GM18507 (cell line): ENCODE measurements at regions not wholly inside any gene's neighbourhood (a gene's known extent, or its start where the extent isn't known, plus 50 kb on each side); places are given as distances from the start of the nearest gene placed in this dataset.

Experiments used
- DNase-seq: peaks from one replicate; pipeline ENCODE4 v3.0.0; 2011; ENCODE audit warnings: low read depth; ENCODE audit not compliant: insufficient read length; ENCODE audit errors: extremely low spot score
- FAIRE-seq: peaks from 2 replicates; lab custom pipeline; 2011; peaks lifted over from hg19 to GRCh38; lab: Jason Lieb, UNC

DNA sequence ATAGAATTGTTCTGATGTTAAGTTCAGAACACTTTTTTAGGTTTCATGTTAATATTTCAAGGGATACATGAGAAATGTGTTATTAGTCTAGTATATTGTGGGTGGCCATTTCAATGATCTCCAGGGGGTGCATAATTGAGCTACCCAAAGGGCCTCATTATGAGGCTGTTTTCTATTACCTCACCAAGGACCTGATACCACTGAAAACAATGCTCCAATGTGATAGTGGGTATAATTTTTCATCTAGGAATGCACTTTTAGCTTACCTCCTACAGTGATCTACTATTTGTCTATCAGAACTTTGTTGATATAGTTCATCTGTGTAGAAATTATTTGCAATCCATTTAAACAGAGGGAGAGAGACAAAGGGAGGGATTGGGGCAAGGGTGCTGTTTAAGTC lies 106.8 kb upstream of the HS3ST5 start:
- no peak for DNase-seq
- no peak for FAIRE-seq

DNA sequence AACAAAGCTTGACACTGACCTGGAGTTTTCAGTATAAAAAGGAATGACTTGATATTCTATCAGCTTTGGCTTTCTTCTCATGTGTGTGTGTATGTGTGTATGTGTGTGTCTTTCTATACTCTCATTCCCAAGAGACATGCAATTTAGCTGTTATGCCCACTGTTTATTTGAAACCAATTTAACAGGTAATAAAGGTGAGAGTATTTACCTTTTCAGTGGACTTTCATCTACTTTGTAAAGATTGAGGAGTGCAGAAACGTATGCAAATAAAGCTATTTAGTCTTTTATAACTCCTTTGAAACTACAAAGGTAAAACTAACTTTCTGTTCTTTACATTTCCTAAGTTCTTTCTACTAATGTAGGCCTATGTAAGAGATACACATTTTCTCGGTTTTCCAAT lies 103.5 kb upstream of the HS3ST5 start:
- FAIRE-seq: no peak
- no peak for DNase-seq

DNA sequence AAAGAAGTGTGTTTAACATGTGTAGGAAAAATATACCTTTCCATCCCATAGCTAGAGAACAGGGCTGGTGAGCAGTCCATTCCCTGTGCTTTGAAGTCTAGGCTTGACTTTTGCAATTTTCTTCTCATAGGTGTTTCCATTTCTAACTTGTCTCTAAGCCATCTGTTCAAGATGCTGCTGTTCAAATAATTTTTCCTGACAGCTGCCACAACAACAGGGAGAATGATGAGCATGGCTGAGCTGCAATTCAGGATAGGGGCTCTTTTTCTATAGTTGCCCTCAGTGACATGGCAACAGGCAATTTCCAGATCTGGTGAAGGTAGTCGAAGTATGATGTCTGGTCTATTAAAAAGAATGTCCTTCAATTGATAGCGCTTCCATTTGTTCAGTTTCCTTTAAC lies 103.0 kb upstream of the HS3ST5 start:
- DNase-seq: no peak
- no peak for FAIRE-seq

DNA sequence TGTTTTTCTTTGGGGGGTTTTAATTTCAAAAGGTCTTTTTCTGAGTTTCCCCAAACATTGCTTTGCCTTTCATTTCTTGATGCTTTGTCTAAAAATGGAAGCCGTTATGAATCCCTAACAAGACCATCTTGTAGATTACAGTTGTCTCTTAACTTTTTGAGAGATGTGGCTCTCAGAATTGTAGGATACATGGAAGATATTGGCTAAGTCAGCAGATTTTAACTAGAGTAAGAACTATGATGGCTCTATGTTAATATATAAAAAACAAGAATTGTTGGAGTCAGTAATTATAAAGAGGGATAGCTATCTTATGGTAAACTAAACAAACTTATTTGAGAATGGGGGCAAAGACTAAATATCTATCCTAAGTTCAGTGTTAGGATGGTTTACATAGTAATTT lies 96.6 kb upstream of the HS3ST5 start:
- DNase-seq (no peak), FAIRE-seq (no peak)

DNA sequence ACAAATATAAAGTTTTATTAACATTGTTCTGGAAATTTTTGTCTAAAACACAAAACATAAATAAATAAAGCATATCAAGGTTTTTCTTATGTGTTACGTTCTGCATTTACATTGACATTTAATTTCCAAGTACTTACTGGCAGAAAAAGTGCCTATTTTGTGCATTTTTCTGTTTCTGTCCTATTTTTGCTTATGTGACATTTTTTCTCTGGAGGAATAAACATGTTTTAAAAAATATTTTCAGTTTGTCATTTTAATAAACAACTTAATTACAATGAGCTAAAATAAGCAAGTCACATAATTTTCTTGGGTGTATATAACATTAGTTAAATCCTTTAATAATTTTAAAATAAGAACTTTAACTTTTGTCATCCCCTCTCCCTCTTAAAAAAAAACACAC lies 94.4 kb upstream of the HS3ST5 start:
- DNase-seq (no peak), FAIRE-seq (no peak)

DNA sequence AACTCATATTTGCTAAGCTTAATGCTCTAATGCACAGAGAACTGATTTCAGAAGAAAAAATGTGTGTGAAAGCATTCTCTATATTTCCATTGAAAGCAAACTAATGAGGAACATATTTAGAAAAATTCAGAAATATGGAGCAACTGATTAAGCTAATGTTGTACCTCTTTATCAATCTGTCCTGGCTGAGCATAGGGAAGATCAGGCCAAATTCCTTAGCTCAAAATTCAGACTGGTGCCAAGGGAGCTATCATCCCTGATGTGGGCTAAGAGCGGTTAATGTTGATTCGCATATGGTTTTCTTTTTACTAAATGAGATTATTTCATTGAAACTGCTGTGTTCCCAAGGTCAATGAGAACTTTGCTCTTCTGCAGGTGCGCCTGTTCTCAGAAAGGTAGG lies 93.9 kb upstream of the HS3ST5 start:
- no peak for FAIRE-seq

DNA sequence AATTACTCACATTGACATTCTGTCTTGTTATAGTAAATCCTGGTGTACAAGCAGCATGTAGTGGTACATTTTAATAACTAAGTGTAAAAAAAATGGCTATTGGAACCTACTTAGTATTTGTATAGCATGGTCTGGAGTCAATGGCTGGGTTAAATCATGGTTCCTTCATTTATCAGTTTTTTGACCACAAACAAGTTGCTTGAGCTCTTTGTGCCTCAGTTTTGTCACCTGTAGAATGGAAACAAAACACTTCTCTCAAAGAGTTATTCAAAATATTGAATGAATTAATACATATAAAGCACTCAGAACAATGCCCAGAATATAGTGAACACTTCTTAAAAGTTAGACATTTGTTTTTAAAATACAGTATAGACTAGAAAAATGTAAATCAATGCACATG lies 93.2 kb upstream of the HS3ST5 start:
- DNase-seq (no peak), FAIRE-seq (no peak)

More for the DNA sequence above, 93.9 kb upstream of the HS3ST5 start:
- DNase-seq: no peak

DNA sequence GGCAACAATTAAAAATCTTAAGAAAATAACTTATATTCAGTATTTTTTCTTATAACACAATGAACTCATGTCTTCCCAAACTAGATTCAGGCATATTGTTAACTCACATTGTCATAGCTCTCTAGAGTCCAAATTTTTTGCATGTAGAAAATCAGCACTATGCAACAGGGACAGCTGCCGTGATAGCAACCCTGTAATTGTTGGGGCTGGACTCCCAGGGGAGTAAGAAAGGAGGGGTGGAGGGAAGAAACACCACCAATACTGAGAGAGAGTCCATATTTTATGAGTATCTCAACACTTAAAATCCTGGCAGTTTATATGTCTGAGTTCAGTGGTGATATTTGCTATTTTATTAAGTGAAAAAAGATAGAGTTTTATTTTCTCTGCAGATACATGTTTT lies 89.6 kb upstream of the HS3ST5 start:
- DNase-seq (no peak), FAIRE-seq (no peak)

DNA sequence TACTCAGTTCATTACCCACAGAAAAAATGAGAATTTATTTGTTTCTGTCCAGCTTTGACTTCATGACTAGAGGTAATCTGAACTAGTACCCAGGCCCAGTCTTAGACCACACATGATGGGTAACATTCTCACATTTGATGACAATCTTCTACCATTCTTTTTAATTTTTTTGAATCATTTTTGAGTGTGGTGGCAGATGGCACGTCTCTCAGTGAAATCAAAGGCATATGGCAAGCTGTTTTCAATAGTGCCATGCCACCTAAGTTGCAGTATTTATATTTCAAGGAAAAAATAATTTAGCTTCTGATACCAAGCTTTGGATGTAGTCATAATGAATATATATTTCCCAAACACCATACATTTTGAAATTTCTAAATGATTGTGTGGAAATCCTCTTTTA lies 88.8 kb upstream of the HS3ST5 start:
- FAIRE-seq (no peak), DNase-seq (no peak)

DNA sequence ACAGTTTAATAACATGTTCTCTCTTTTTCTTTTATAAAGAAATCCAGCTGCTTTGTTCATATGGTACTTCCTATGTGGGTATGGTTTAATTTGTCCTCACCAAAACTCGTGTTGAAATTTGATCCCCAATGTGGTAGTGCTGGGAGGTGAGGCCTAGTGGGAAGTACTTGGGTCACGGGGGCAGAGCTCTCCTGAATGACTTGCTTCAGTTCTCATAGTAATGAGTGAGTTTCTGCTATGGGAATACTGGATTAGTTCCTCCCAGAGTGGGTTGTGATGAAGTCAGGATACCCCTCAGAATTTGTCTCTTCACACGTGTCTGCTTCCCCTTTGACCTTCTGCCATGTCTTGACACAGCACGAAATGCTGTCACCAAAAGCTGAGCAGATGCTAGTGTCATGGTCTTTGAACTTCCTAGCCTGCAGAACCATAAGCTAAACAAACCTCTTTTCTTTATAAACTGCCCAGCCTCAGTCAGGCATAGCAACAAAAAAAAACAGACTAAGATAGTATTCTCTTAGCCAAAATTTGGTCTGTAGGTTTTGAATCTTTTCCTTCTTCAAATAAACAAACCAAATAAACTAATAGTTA lies 87.8 kb upstream of the HS3ST5 start:
- FAIRE-seq (no peak), DNase-seq (no peak)

DNA sequence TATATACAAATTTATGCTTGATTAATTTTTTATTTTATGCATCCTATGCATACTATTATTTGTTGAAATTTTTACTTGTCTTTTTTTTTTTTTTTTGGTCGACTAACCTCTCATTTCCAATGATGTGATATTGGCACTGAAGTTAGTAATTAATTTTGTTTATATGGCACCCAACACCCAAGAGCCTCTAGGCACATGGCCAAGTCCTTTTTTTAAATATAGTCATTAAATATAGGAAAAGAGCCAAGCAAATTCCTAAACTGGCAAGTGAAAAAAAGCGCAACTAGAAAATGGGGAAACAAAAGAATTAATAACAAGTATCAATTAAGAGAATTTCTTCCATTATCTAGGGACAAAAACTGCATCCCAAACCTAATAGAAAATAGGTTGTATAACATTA lies 85.5 kb upstream of the HS3ST5 start:
- FAIRE-seq (no peak), DNase-seq (no peak)

DNA sequence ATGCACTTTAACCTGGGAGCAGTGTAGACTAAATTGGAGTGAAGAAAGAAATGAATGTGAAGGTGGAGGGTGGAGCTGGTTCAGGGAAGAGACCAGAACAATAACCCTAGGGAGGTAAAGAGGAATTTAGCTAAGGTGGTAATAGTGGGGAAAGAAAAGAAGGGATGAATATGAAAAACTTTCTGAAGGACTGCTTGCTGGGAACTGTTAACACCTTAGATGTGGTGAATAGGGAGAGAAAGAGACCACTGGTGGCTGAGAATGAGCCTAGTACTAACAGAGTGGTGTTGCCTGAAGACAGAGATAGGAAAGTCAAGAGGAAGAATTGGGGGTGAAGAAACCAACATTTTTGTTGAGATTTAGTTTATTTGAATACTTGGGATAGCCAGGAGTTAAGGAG lies 78.4 kb upstream of the HS3ST5 start:
- DNase-seq (no peak), FAIRE-seq (no peak)

DNA sequence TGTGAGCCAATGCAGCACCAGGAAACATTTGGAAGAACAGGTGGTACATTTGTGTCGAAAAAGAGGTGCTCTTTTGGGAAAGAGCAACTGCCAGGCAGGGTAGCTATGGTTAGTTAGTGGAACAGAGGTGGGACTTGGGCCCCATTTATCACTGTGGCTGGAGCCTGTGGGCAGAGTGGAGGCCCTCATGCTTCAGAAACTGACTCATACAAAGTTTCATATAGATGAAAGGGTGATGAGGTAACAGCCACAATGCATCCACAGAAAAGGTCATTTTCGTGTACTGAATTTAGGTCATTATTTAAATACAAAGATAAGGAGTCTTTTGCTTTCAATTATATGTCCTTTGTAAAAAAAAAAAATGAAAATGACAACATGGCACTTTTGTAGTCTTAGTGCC lies 76.4 kb upstream of the HS3ST5 start:
- DNase-seq (no peak), FAIRE-seq (no peak)

DNA sequence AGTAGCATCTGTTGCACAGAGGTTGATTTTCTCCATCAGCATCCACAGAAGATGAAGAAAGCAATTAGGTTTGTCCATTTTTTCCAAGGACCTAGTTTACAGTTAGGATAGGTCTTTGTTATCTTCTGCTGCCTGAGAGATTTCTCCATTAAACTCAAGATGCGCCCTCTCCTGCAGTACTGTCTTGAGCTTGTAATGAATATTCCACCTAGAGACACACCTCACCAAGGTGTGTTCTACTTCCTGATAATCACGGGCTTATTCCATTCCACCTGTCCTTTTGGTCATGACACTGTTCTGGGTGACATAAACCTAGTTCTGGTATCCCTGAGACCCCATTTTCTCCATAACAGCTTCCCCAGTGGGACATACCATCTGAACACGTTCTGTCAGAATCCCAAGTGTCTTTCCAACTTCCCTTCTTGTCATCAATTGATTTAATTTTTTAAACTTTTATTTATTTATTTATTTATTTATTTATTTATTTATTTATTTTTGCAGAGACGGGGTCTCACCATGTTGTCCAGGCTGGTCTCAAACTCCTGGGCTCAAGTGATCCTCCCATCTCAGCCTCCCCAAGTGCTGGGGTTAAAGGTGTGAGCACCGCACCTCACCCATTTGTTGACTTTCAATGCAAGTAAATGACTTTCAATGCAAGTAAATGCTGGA lies 75.6 kb upstream of the HS3ST5 start:
- DNase-seq (no peak), FAIRE-seq (no peak)

DNA sequence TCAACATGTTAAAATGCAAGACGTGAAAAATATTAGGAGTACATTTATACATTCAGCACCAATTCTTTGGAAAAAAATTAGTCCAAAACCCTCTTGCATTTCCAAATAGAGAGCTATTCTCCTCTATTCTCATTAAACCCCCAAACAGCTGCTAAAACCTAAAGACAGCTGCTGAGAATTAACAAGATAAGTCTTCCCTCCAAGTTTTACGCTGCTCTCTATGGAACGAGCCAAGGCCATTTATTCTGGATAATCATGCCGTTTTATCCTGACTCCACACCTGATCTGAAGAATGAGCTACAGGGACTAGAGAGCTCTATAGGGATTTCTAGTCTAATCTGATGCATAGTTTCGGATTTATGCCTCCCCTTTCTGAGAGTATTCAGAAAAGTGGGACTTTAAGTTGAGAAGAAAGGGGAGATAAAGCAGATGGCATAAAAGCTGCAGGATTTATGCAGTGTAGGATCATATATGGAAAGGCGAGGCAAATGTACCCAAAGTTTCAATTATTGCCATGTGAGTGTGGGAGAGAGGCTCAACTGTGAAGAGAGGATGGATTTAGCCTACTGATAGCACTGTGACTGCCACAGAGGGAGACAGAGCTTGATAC lies 64.7 kb upstream of the HS3ST5 start:
- DNase-seq (no peak), FAIRE-seq (no peak)

DNA sequence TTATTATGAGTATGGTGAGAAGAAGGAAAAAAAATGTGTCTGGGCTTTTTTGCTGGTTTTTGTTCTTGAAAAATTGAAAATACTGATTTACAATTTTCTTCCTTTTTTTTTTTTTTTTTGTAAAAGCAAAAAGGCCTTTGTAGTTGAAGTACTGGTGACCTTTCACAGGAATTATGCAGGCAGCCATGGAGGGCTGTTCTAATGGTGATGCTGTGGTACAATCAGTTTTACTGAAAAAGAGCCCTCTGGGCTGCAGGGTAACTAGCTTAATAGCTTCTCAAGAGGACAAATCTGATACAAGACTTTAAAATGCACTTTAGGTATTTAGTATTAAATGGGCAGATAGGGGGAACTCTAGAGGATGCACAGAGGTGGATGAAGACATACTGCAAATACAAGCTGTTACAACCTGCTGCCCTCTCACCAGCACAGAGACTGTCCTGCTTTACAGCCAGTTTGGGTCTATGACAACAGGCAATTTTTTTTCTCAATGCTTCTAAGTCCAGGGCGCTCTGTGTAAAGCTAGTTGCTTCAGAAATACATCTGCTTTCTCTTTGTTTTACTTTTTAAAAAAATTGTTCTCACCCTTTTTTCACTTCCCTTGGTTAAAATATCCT lies 61.6 kb upstream of the HS3ST5 start:
- FAIRE-seq (no peak), DNase-seq (no peak)

DNA sequence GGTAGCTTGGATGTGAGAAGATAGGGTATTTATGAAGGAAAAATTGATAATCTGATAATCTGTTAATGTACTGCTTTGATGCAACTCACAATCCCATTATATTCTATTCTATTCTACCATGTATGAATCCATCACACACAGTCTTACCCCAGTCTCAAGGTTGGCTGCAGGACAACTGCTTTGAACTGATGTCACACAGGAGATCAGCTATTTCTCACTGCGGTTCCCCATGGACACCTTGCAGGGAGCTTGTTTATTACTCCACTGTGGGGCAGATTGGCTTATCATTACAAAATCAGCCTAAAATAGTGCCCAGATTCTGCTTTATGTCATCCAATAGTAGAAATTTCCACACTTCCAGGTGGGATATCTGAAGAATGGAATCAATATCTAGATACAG lies 61.0 kb upstream of the HS3ST5 start:
- FAIRE-seq (no peak), DNase-seq (no peak)

DNA sequence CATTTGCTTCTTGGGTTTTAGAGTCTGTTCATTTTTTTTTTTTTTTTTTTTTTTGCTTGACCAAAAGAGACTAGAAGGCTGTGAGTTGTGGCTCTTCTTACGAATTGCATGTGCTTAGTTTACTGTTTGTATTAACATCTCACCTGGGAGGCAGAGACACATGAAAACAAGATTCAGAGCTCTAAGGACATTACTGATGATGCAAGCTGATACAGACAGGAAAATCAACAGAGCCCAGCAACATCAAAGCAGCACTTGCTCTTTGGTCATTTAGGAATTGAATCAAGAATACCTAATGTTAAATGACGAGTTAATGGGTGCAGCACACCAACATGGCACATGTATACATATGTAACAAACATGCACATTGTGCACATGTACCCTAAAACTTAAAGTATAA lies 55.7 kb upstream of the HS3ST5 start:
- DNase-seq (no peak), FAIRE-seq (no peak)
